Lung (tissue), 11 donors: ENCODE measurements at regions not wholly inside any gene's neighbourhood (a gene's known extent, or its start where the extent isn't known, plus 50 kb on each side); places are given as distances from the start of the nearest gene placed in this dataset.
A peak's percentile ranks its signal among the peaks of the same experiment; 100 is the strongest.

Experiments used
- ATAC-seq: fragments of 200-7000 bp; cut with Tn5 transposase; one replicate; pipeline ENCODE4 v1.9.1; 2020; ENCODE audit warnings: moderate number of reproducible peaks; ENCODE audit not compliant: insufficient read depth, low FRiP score
- DNase-seq, 3 donors: peaks; one replicate each; pipeline ENCODE4 v3.0.0-alpha.2; 2013 to 2017
- H3K27ac ChIP-seq, 2 donors: one replicate each; pipeline ENCODE4 v1.5.1; 2013; ENCODE audit warnings: mild to moderate bottlenecking in 2 of 2, moderate library complexity in 2 of 2, control low read depth in 1 of 2, inconsistent platforms in 1 of 2, low read depth in 1 of 2, low read length in 1 of 2
- H3K27me3 ChIP-seq, 3 donors: one replicate each; pipeline ENCODE4 v1.5.1; 2013; ENCODE audit warnings: low read length in 2 of 3; ENCODE audit not compliant: control insufficient read depth in 3 of 3, insufficient read depth in 3 of 3
- H3K36me3 ChIP-seq, 4 donors: one replicate each; pipeline ENCODE4 v1.5.1; 2013; ENCODE audit warnings: low read length in 4 of 4, mild to moderate bottlenecking in 1 of 4, moderate library complexity in 1 of 4; ENCODE audit not compliant: control insufficient read depth in 4 of 4, insufficient read depth in 4 of 4
- H3K4me1 ChIP-seq, 5 donors: one replicate each; pipeline ENCODE4 v1.5.1; 2013; ENCODE audit warnings: low read length in 5 of 5, mild to moderate bottlenecking in 2 of 5, moderate library complexity in 1 of 5; ENCODE audit not compliant: control insufficient read depth in 5 of 5, insufficient read depth in 5 of 5
- H3K4me3 ChIP-seq: one replicate; pipeline ENCODE4 v1.5.1; 2013; ENCODE audit warnings: mild to moderate bottlenecking, control low read depth, moderate library complexity
- H3K9ac ChIP-seq, 2 donors: one replicate each; pipeline ENCODE4 v1.5.1; 2013; ENCODE audit warnings: low read length in 2 of 2, control low read depth in 1 of 2; ENCODE audit not compliant: insufficient read depth in 1 of 2
- H3K9me3 ChIP-seq, 4 donors: one replicate each; pipeline ENCODE4 v1.5.1; 2013; ENCODE audit warnings: low read length in 3 of 4, mild to moderate bottlenecking in 1 of 4, moderate library complexity in 1 of 4; ENCODE audit not compliant: control insufficient read depth in 4 of 4, insufficient read depth in 3 of 4
- WGBS, 2 donors: extraction: QIAGEN DNeasy Blood & Tissue Kit; methylation state at CpG; one replicate each; pipeline ENCODE4 v1.1.7; 2013; 5-methylcytosine and 5-hydroxymethylcytosine counted together
- TF ChIP-seq, protein P1 (sequence below): IDR thresholded peaks from 2 replicates; pipeline ENCODE4 v1.5.1; 2012; ENCODE audit warnings: mild to moderate bottlenecking; ENCODE audit errors: control extremely low read depth, extremely low read depth
- donor health status: control.
- donor health status: control.
- donor health status: Bipolar disorder and iron deficiency.
- donor health status: healthy.
- donor health status: DM: yes; HTN: yes; CAD: no.

DNA sequence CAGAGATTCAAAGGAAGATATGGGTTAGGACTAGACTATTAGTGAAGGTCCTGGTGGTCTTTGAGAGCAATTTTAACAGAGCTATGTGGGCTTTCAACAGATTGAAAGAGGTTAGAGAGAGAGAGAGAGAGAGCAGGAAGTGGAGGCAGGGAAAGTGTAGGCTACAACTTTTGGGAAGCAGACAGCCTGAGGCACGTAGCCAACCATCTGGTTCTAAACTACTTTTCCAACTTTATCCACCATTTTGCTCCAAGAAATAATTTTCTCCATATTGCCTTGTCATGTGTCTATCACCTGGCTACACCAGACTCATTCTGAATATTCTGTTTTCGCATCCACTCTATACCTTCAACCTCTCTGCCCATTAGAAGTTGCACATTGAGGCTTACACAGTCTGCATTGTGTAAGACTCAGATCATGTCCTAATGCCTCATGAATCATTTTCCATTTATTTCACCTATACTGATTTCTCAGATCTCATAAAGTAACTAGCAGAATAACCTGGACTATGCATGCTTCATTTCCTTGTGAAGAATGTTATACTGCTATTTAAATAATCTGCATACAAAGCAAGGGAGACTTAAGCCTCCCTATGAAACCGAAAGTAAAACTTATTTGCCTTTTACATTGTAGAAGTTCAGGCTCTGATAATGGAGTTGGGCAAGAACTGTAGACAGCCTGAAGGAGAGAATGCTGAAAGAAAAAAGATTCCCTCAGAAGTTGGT is 235.6 kb downstream of the ELAVL2 start:
- DNase-seq = peak in 2 of 3 donors; percentile 36 to 74
- Histone ChIP-seq H3K27ac (peak overlapping the region in 1 of 2 donors; percentile 53), H3K4me3 (no peak overlapping the region), H3K27me3 (no peaks in the 10 kb centered on the region), H3K9ac (no peak overlapping the region), H3K9me3 (no peaks in the 10 kb centered on the region), H3K36me3 (no peaks in the 10 kb centered on the region), H3K4me1 (peaks cover 0 to 28% (median 1%) of the 10 kb centered on the region in 5 donors)
- ATAC-seq = no peak
- 67 to 72% methylated on average over 3 of the region's 3 CpGs for WGBS, 2 donors
- TF ChIP-seq, protein P1, sequence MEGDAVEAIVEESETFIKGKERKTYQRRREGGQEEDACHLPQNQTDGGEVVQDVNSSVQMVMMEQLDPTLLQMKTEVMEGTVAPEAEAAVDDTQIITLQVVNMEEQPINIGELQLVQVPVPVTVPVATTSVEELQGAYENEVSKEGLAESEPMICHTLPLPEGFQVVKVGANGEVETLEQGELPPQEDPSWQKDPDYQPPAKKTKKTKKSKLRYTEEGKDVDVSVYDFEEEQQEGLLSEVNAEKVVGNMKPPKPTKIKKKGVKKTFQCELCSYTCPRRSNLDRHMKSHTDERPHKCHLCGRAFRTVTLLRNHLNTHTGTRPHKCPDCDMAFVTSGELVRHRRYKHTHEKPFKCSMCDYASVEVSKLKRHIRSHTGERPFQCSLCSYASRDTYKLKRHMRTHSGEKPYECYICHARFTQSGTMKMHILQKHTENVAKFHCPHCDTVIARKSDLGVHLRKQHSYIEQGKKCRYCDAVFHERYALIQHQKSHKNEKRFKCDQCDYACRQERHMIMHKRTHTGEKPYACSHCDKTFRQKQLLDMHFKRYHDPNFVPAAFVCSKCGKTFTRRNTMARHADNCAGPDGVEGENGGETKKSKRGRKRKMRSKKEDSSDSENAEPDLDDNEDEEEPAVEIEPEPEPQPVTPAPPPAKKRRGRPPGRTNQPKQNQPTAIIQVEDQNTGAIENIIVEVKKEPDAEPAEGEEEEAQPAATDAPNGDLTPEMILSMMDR = no peak

DNA sequence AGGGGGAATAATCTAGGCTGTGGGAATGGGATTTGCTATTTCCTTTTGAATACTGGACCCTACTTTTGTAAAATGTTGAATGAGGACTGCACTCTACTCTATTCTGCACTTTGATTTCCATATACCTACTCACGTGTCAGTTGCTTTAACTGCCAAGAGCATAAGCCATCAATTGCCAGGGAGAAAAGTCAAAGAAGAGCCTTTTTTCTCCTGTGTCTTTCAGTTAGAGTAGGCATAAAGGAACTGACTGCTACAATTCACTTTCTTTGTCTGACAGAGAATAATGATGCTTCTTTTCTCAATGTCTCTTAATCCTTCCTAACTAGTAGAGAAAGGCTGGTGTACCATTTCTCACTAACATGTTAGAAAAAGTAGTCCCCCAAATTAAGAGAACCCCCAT is 231.6 kb downstream of the ELAVL2 start:
- no peak for ATAC-seq
- H3K9me3 ChIP-seq = no peaks in the 10 kb centered on the region
- no peak for DNase-seq
- WGBS, 2 donors = 81 to 92% methylated on average over 1 of the region's 1 CpG
- no peak overlapping the region for H3K27ac ChIP-seq
- H3K9ac ChIP-seq = no peak overlapping the region
- peaks cover 0 to 14% (median 0%) of the 10 kb centered on the region in 5 donors for H3K4me1 ChIP-seq
- TF ChIP-seq, protein P1 = no peak
- H3K4me3 ChIP-seq = no peak overlapping the region
- H3K36me3 ChIP-seq = no peaks in the 10 kb centered on the region
- no peaks in the 10 kb centered on the region for H3K27me3 ChIP-seq

DNA sequence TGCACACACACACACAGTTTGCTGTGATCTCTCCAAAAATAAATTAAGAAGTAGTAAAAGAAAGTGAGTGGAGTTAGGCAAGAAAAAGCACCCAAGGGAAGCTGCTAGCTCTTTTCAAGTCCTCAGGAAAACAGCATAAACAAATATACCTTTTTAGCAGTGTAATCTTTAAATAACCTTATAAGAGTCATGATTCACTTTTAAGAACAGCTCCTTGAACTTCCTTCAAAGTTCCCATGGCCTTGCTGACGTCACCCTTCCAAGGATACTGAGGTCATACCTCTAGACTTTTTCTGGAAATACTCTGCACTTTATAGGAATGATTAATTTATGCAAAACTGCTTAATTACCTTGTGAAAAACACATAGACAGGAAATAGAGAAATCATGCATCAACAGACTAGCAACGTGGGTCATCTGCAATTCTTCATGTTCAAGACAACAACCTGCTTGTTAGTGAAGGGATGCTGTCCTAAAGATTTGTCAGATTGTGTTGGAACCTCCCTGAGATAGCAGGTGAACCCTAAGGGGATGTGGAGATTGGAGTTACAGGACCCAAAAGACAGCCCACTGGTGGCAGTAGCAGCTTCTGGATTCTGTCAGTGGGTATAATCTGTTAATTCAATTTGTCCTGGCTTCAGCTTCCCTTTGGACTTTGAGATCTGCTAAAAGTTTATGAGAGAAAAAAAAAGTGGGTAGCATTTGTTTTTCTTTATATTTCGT is 229.0 kb downstream of the ELAVL2 start:
- Histone ChIP-seq H3K9me3 (no peaks in the 10 kb centered on the region), H3K27me3 (no peaks in the 10 kb centered on the region), H3K4me3 (no peak overlapping the region), H3K9ac (no peak overlapping the region), H3K27ac (no peak overlapping the region), H3K36me3 (no peaks in the 10 kb centered on the region), H3K4me1 (peaks cover 0 to 4% (median 0%) of the 10 kb centered on the region in 5 donors)
- TF ChIP-seq, protein P1 = no peak
- ATAC-seq = peak; percentile 31
- 51 to 67% methylated on average over 3 of the region's 3 CpGs for WGBS, 2 donors
- no peak for DNase-seq
